Keratinocyte (primary cell): ENCODE measurements at regions not wholly inside any gene's neighbourhood (a gene's known extent, or its start where the extent isn't known, plus 50 kb on each side); places are given as distances from the start of the nearest gene placed in this dataset.

Experiments used
- CTCF ChIP-seq, 3 experiments: IDR thresholded peaks in 1 of 3; conservative IDR thresholded peaks in 1 of 3; optimal IDR thresholded peaks in 1 of 3; 2 replicates in 2 of 3; 3 replicates in 1 of 3; pipeline versions ENCODE3 to v1.5.1; 2011; ENCODE audit warnings: low read length in 3 of 3, mild to moderate bottlenecking in 3 of 3, moderate library complexity in 2 of 3, control low read depth in 1 of 3, inconsistent platforms in 1 of 3; ENCODE audit not compliant: insufficient read depth in 2 of 3; ENCODE audit errors: extremely low read depth in 1 of 3
- EZH2 ChIP-seq: IDR thresholded peaks from one replicate; pipeline ENCODE4 v1.6.1; 2012; ENCODE audit warnings: inconsistent platforms, mild to moderate bottlenecking, low read length, moderate library complexity

GRCh38 chr1:82145656-82146055 is 344.9 kb downstream of the ADGRL2 start:
- TF ChIP-seq CTCF (optimal IDR thresholded peaks at IDR 0.05 in 1 of 3, IDR thresholded peaks at IDR 0.05 in 1 of 3, conservative IDR thresholded peaks at IDR 0.05 in 1 of 3; ENCODE audit: extremely low read depth in 1 of 3, insufficient read depth in 2 of 3, low read length in 3 of 3) (no peak), EZH2 (no peak)
